H1 (cell line): ENCODE measurements at regions not wholly inside any gene's neighbourhood (a gene's known extent, or its start where the extent isn't known, plus 50 kb on each side); places are given as distances from the start of the nearest gene placed in this dataset.

Source experiments
- CBX8 ChIP-seq: fragments of 300-800, 300-1000 bp; sonication (generic); IDR thresholded peaks from 2 replicates; pipeline ENCODE4 v1.7.1; 2016; ENCODE audit warnings: low read depth, low read length, borderline replicate concordance
- TF ChIP-seq, protein P1 (sequence below), 3 experiments: IDR thresholded peaks; 1 replicate in 2 of 3; 2 replicates in 1 of 3; pipeline versions ENCODE4 v1.5.1 to v1.6.1; 2011; ENCODE audit warnings: low read length in 3 of 3, mild to moderate bottlenecking in 3 of 3, inconsistent platforms in 2 of 3, low read depth in 1 of 3, moderate library complexity in 1 of 3; ENCODE audit not compliant: insufficient read depth in 1 of 3; ENCODE audit errors: control extremely low read depth in 1 of 3

DNA sequence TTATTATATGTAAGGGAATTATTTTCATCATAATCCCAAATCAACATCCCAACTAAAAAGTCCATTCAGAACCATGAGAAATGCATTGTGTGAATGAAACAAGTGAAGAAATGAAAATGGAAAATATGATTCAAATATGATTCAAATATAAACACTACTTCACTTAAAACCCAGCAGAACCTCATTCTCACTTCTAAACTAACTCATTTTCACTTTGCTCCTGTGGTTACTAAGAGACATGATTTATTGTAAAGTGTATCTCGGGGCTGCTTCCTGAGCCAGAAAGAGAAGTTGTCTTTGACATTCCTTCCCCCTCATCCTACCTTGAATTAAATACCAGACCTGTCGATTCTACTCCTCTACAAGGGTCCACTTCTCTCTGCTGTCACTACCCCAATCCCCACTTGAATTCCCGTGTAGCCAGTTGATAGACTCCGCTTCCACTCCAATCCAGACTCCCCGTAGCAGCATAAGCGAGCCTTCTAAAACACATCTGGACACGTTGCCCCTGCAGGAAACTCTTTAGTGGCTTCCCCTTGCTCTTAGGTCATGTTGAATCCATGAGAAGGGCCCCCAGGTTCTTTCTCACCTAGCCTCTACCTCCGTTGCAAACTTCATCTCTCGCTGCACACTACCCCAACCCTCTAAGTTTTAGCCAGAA is 697.0 kb upstream of the ID2 start (continued):
- TF ChIP-seq, protein P1, sequence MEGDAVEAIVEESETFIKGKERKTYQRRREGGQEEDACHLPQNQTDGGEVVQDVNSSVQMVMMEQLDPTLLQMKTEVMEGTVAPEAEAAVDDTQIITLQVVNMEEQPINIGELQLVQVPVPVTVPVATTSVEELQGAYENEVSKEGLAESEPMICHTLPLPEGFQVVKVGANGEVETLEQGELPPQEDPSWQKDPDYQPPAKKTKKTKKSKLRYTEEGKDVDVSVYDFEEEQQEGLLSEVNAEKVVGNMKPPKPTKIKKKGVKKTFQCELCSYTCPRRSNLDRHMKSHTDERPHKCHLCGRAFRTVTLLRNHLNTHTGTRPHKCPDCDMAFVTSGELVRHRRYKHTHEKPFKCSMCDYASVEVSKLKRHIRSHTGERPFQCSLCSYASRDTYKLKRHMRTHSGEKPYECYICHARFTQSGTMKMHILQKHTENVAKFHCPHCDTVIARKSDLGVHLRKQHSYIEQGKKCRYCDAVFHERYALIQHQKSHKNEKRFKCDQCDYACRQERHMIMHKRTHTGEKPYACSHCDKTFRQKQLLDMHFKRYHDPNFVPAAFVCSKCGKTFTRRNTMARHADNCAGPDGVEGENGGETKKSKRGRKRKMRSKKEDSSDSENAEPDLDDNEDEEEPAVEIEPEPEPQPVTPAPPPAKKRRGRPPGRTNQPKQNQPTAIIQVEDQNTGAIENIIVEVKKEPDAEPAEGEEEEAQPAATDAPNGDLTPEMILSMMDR (IDR thresholded peaks at IDR 0.05; ENCODE audit: control extremely low read depth in 1 of 3, insufficient read depth in 1 of 3, low read depth in 1 of 3, low read length in 3 of 3), result no peak
- no peak for TF ChIP-seq CBX8
